Rectal smooth muscle tissue (tissue), 1 donor: ENCODE measurements at regions not wholly inside any gene's neighbourhood (a gene's known extent, or its start where the extent isn't known, plus 50 kb on each side); places are given as distances from the start of the nearest gene placed in this dataset.

Experiments
- H3K27ac ChIP-seq: one replicate; pipeline ENCODE4 v1.7.0; 2013; ENCODE audit warnings: low read depth, low read length, inconsistent platforms
- H3K27me3 ChIP-seq: one replicate; pipeline ENCODE4 v1.7.0; 2013; ENCODE audit warnings: low read length; ENCODE audit not compliant: control insufficient read depth, insufficient read depth
- H3K36me3 ChIP-seq: one replicate; pipeline ENCODE4 v1.7.0; 2013; ENCODE audit warnings: low read length; ENCODE audit not compliant: control insufficient read depth, insufficient read depth
- H3K4me1 ChIP-seq: one replicate; pipeline ENCODE4 v1.7.0; 2013; ENCODE audit warnings: low read length; ENCODE audit not compliant: control insufficient read depth, insufficient read depth
- H3K4me3 ChIP-seq: one replicate; pipeline ENCODE4 v1.7.0; 2013; ENCODE audit warnings: low read length
- H3K9ac ChIP-seq: one replicate; pipeline ENCODE4 v1.7.0; 2013; ENCODE audit warnings: low read length

DNA sequence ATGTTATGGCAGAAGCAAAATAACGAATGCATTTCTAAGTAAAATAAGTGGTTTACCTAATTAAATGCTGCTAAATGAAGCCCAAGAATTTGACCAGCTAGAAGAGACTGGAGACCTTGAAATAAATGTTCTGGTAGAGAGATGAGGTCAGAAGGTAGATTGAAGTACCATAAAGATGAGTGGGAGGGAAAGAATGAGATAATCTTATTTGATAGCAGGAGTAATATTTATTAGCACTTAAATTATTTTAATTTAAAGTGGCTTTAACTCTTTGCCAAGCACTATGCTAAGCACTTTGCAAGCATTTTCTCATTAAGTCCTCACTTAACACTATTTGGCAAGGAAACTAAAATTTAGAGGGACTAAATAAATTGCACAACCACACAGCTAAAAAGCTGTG, 314.9 kb upstream of the CCDC54 start:
- Histone ChIP-seq H3K36me3 (no peaks in the 10 kb centered on the region), H3K27me3 (no peaks in the 10 kb centered on the region), H3K4me3 (no peak overlapping the region), H3K4me1 (no peaks in the 10 kb centered on the region), H3K9ac (no peak overlapping the region), H3K27ac (no peak overlapping the region)

DNA sequence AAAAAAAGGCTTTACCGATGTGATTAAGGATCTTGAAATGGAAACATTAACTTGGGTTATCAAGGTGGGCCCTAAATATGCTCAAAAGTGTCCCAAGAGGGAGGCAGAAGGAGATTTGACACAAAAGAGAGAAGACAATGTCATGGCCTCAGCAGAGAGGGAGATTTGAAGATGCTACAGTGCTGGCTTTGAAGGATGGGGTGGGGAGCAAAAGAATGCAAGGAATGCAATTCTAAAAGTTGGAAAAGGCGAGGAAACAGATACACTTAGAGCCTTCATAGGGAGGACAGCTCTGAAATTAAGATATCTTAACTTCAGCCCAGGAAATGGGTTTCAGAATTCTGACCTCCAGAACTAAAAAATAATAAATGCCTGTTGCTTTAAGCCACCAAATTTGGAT, 314.5 kb upstream of the CCDC54 start:
- H3K4me1 ChIP-seq: no peaks in the 10 kb centered on the region
- no peak overlapping the region for H3K27ac ChIP-seq
- no peaks in the 10 kb centered on the region for H3K36me3 ChIP-seq
- no peak overlapping the region for H3K9ac ChIP-seq
- no peaks in the 10 kb centered on the region for H3K27me3 ChIP-seq
- H3K4me3 ChIP-seq: no peak overlapping the region

DNA sequence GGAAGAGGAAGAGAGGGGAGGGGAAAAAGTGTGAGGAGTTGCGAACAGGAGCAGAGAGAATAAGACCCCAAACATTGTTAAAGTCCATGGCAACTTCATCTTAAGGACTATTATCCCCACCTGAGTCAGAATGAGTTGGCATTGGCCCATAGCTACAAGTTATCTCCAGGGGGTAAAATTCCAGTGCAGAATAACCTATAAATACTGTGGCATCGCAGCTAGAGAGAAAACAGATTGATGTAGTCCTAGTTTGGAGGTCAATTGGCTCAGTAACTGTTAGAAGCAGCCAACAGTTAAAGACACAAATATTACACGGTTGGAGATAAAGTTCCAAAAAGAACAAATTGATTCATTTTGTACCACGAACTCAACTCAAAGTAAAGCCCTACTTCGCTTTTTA, 313.9 kb upstream of the CCDC54 start:
- H3K27ac ChIP-seq: no peak overlapping the region

DNA sequence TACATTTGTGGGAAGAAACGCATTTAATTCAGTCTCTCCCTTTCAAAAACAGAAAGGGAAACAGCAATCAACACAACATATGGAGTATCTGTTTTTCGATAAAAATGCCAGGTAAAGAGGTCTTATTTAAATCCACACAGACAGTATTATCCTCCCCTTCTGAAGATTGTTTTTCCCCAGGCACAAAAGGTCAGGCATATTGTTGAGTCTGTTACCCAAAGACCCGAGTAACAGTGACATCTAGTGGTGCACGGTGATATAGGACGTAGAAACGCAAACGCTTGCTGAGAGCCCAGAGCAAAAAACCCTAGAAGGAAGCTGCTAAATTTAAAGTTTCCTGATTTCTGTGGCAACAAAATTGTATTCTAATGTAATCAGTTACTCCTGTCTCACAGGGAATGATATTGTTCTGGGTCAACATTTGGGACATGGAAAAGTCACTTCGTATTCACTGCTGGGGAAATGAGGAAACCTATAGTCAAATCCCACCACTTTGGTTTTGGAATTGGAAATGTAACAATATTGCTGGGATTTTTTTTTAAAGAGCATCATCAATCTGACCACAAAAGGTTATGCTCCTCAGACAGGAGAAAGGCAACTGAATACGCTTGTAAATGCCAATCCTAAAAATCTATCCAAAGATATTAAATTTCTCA, 312.7 kb upstream of the CCDC54 start:
- H3K36me3 ChIP-seq: no peaks in the 10 kb centered on the region
- H3K27me3 ChIP-seq: no peaks in the 10 kb centered on the region
- no peak overlapping the region for H3K4me3 ChIP-seq
- no peaks in the 10 kb centered on the region for H3K4me1 ChIP-seq
- H3K9ac ChIP-seq: no peak overlapping the region
- H3K27ac ChIP-seq: no peak overlapping the region

More for the DNA sequence above, 313.9 kb upstream of the CCDC54 start:
- Histone ChIP-seq H3K27me3 (no peaks in the 10 kb centered on the region), H3K4me1 (no peaks in the 10 kb centered on the region), H3K36me3 (no peaks in the 10 kb centered on the region), H3K9ac (no peak overlapping the region), H3K4me3 (no peak overlapping the region)

DNA sequence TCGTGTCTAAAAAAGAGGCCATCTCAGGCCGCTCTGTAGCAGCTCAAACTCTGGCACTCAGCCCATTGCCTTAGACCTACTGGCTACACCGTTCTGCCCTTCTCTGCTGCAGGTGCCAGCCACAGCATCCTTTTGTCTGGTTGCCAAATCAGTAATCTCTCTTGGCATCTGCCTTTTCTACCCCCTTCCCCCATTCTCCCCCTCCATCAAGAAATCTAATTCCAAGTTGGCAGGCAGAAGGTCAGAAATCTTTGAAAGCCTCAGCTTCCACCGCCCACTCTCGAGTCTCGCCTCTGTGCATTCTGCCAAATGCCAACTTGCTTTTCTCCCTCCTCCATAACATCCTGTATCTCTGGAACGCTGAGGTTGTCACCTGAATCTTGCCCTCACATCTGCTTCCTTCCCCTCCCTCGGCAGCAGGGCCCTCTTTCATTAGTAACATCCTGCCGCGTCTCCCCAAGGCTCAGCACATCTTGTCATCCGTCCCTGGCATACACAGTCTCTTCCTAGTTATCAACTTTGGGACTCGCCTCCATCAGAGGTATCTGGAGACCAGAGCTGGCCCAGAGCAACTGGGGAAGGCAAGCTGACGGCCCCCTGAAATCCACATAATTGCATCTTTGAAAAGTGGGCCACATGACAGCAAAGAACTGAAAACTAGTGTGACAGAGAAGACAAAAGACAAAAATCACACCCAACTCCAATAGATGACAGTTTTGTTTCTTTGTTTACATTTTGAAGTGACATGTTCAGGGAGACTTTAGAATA, 312.0 kb upstream of the CCDC54 start:
- no peak overlapping the region for H3K27ac ChIP-seq

DNA sequence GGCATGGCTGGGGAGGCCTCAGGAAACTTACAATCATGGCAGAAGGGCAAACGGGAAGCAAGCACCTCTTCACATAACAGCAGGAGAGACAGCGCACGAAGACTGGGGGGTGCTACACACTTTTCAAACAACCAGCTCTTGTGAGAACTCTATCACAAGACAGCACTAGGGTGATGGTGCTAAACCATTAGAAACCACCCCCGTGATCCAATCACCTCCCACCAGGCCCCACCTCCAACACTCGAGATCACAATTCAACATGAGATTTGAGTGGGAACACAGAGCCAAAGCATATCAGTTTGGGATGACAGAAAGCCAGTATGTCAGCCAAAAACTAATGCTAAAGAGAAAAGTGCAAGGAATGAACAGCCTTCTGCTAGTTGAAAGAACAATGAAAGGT, 309.8 kb upstream of the CCDC54 start:
- no peak overlapping the region for H3K4me3 ChIP-seq
- H3K27me3 ChIP-seq: no peaks in the 10 kb centered on the region
- no peak overlapping the region for H3K27ac ChIP-seq
- H3K9ac ChIP-seq: no peak overlapping the region
- H3K36me3 ChIP-seq: no peaks in the 10 kb centered on the region
- H3K4me1 ChIP-seq: no peaks in the 10 kb centered on the region

More for the DNA sequence above, 312.0 kb upstream of the CCDC54 start:
- H3K27me3 ChIP-seq: no peaks in the 10 kb centered on the region
- H3K36me3 ChIP-seq: no peaks in the 10 kb centered on the region
- H3K4me3 ChIP-seq: no peak overlapping the region
- H3K9ac ChIP-seq: no peak overlapping the region
- H3K4me1 ChIP-seq: no peaks in the 10 kb centered on the region

DNA sequence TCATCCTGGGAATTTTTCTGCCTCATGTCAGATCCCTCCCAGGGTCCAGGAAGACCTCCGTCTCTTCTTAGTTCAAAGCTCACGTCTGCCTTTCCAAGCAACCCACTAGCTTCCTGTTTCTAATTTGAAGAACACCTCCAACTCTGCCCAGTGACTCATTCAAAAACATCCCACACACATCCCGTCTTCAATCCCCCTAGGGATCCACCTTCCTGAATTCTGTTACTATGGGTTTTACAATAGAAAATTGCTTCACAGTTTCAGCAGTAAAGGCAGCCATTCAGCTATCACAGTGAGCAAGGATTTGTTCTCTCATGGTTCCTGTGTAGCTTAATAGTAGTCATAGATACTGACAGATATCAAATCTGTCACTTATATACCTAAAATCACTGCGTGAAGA, 308.3 kb upstream of the CCDC54 start:
- H3K4me3 ChIP-seq: no peak overlapping the region
- no peak overlapping the region for H3K9ac ChIP-seq
- no peaks in the 10 kb centered on the region for H3K27me3 ChIP-seq
- H3K27ac ChIP-seq: no peak overlapping the region
- H3K4me1 ChIP-seq: no peaks in the 10 kb centered on the region
- H3K36me3 ChIP-seq: no peaks in the 10 kb centered on the region

DNA sequence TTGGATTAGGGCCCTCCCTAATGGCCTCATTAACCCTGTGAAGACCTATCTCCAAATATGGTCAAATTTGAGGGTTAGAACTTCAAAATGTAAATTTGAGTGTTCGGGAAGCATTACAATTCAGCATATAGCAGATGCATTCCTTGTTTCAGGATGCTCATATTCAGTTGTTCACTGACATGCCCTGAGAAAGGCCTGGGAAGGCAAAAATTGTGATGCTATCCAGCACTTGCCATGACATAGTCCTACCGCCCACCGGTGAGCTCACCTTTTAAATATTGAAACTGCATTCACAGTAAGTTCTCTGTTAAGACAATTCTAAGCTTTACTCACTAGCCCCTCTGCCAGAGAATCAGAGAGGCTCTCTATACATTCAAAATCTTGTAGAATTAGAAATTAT, 300.3 kb upstream of the CCDC54 start:
- H3K4me1 ChIP-seq: no peaks in the 10 kb centered on the region
- no peaks in the 10 kb centered on the region for H3K27me3 ChIP-seq
- H3K27ac ChIP-seq: no peak overlapping the region
- no peaks in the 10 kb centered on the region for H3K36me3 ChIP-seq
- H3K4me3 ChIP-seq: no peak overlapping the region
- H3K9ac ChIP-seq: no peak overlapping the region

DNA sequence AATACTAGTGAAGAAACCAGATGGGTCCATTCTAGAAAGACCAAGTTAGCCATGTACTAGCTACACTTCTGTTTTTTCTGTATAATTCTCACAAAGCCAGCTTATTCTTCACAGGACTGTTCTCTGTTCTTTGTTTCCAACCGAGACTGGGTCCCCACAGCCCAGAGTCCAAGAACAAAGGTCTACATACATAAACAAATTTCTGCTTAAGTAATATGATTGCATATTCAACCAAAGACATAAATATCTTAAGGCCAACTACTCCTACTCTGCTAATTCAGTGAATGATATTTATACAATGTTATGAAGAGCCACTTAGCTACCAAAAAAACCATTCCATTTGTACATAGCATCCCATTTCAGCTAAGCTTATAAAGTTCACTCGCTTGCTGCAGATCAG, 299.8 kb upstream of the CCDC54 start:
- H3K4me3 ChIP-seq: no peak overlapping the region
- no peak overlapping the region for H3K9ac ChIP-seq
- H3K4me1 ChIP-seq: no peaks in the 10 kb centered on the region
- no peaks in the 10 kb centered on the region for H3K36me3 ChIP-seq
- no peak overlapping the region for H3K27ac ChIP-seq
- no peaks in the 10 kb centered on the region for H3K27me3 ChIP-seq

DNA sequence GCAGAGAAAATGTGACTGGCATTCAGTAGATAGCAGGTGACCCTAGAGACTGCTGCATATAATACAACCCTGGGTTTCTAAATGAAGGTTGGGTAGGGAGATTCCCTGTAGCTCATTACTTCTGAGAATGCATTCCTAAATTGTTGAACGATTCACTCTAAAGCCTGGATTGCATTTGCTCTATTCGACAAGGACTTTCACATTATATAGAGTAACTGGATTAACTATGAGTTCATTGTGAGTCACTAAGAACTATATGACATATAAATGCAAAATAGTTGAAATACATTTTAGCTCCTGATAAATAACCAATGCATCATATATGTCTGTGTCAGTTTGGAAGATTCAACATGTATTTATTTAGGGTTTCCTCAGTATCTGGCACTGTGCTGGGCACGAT, 294.7 kb upstream of the CCDC54 start:
- H3K27ac ChIP-seq: no peak overlapping the region
- H3K4me3 ChIP-seq: no peak overlapping the region

DNA sequence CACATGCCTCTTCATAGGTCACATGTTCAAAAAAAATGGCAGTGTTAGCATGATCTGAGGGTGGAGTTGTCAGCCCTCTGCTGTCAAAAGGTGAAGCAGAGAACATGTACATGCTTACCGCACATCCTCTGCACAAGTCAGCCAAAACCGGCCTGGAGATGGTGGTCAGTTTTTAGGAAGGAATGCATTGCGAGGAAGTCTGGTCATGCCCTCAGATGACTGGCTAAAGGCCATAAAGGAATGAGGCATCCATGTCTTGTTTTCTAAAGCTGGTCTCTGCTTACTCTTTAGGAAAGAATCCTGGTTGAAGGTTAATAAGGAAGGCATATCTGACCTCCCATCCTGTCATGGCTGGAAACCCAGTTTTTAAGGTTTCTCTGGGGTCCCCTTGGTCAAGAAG, 292.0 kb upstream of the CCDC54 start:
- no peak overlapping the region for H3K27ac ChIP-seq
- no peaks in the 10 kb centered on the region for H3K27me3 ChIP-seq
- no peak overlapping the region for H3K4me3 ChIP-seq
- H3K4me1 ChIP-seq: no peaks in the 10 kb centered on the region
- no peaks in the 10 kb centered on the region for H3K36me3 ChIP-seq
- H3K9ac ChIP-seq: no peak overlapping the region

More for the DNA sequence above, 294.7 kb upstream of the CCDC54 start:
- H3K36me3 ChIP-seq: no peaks in the 10 kb centered on the region
- no peaks in the 10 kb centered on the region for H3K4me1 ChIP-seq
- H3K27me3 ChIP-seq: no peaks in the 10 kb centered on the region
- H3K9ac ChIP-seq: no peak overlapping the region

DNA sequence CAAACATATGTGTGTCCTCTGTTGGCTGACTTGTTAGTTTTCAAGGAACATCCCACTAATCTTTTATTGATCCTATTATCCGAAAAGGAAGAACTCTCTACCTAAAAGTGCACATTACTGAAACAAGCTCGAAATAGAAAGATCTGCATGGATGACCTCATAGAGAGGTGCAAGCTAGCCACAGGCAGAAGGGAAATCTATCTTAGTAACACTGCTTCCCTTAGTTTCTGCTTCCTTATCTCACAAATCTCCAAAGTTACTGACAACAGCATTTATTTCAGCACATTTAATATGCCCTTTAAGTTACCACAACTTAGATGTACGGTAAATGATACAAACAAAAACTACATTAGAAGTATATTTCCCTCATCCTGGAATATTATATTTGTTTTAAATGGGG, 285.1 kb upstream of the CCDC54 start:
- Histone ChIP-seq H3K4me1 (no peaks in the 10 kb centered on the region), H3K4me3 (no peak overlapping the region), H3K9ac (no peak overlapping the region), H3K27me3 (no peaks in the 10 kb centered on the region), H3K36me3 (no peaks in the 10 kb centered on the region), H3K27ac (no peak overlapping the region)

DNA sequence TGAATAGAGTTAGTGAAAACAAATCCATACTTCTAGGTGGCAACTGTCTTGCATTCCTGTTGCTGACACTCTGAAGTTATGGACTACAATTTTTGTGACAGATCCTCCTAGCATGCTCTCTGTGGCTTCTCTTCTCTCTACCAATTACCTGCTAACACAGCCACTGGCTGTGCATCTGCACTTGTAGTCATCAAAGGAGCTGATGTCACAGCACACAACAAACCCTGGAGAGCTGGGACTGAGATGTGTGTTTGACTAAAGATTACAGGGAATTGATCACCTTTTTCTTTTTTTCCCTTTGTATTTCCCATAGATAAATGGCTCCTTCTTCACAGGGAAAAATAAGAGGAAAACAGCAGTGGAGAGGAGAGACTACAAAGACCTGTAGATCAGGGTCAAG, 278.4 kb upstream of the CCDC54 start:
- H3K9ac ChIP-seq: no peak overlapping the region
- H3K4me1 ChIP-seq: no peaks in the 10 kb centered on the region
- no peaks in the 10 kb centered on the region for H3K27me3 ChIP-seq
- no peak overlapping the region for H3K4me3 ChIP-seq
- no peaks in the 10 kb centered on the region for H3K36me3 ChIP-seq
- H3K27ac ChIP-seq: no peak overlapping the region
